HepG2 (cell line): ENCODE measurements at regions not wholly inside any gene's neighbourhood (a gene's known extent, or its start where the extent isn't known, plus 50 kb on each side); places are given as distances from the start of the nearest gene placed in this dataset.

Source experiments
- ATAC-seq: fragments of 200-7000 bp; cut with Tn5 transposase; 3 replicates; pipeline ENCODE4 v1.9.1; 2020; ENCODE audit warnings: mild to moderate bottlenecking, moderate library complexity
- BruUV-seq: library from RNA; stranded (reverse); fragments of 400-500 nt; replicated peaks from 2 replicates; lab custom pipeline; 2021; lab: Mats Ljungman, UMichigan
- CTCF ChIA-PET: fragments of 300-600 bp; formaldehyde crosslinking; extraction: SDS; loops from one replicate; lab custom pipeline; 2021; ENCODE audit warnings: low total read pairs, inconsistent platforms, low intra/inter-chr PET ratio; lab: Yijun Ruan, JAX
- POLR2A ChIA-PET: fragments of 350-600 bp; sonication (Branson Sonifier 250); formaldehyde crosslinking; loops from one replicate; lab custom pipeline; 2020; ENCODE audit warnings: antibody characterized with exemption, inconsistent platforms; lab: Yijun Ruan, JAX
- DNase-seq: peaks from one replicate; pipeline ENCODE4 v3.0.0-alpha.2; 2015; ENCODE audit warnings: low spot score
- FAIRE-seq: peaks from 3 replicates; lab custom pipeline; 2011; peaks lifted over from hg19 to GRCh38; lab: Jason Lieb, UNC
- H2AFZ ChIP-seq: one replicate; pipeline ENCODE4 v1.6.1; 2011; ENCODE audit warnings: low read length, inconsistent platforms
- H3K27ac ChIP-seq: fragments of 300-600 bp; 3 replicates; pipeline ENCODE4 v1.8.0; 2011; ENCODE audit warnings: mixed run types, mild to moderate bottlenecking, mixed read lengths, low read length, inconsistent platforms; ENCODE audit not compliant: insufficient read depth; ENCODE audit errors: extremely low read length
- H3K27me3 ChIP-seq, 2 experiments: fragments of 200-600 bp in 1 of 2; 2 replicates in 1 of 2; 3 replicates in 1 of 2; pipeline versions ENCODE4 v1.6.0 to v1.8.0; 2011; ENCODE audit warnings: low read length in 2 of 2, mild to moderate bottlenecking in 2 of 2, moderate library complexity in 2 of 2, inconsistent platforms in 1 of 2; ENCODE audit not compliant: insufficient read depth in 2 of 2, control insufficient read depth in 1 of 2
- H3K36me3 ChIP-seq, 2 experiments: fragments of 200-600 bp in 1 of 2; replicated peaks in 1 of 2; 2 replicates in 1 of 2; 3 replicates in 1 of 2; pipeline versions ENCODE4 v1.5.1 to v1.8.0; 2011; ENCODE audit warnings: low read length in 2 of 2, inconsistent platforms in 1 of 2; ENCODE audit not compliant: insufficient read depth in 2 of 2, control insufficient read depth in 1 of 2
- H3K4me1 ChIP-seq: 2 replicates; pipeline ENCODE4 v1.5.1; 2012; ENCODE audit warnings: low read length, inconsistent platforms; ENCODE audit not compliant: insufficient read depth
- H3K4me2 ChIP-seq: 2 replicates; pipeline ENCODE4 v1.6.0; 2011; ENCODE audit warnings: low read depth, low read length, inconsistent platforms
- H3K4me3 ChIP-seq, 3 experiments: fragments of 200-600 bp in 1 of 3; sonication (generic), shearing (Covaris generic) in 1 of 3; replicated peaks in 1 of 3; 2 replicates each; pipeline ENCODE4 v1.5.1; 2011 to 2016; ENCODE audit warnings: low read length in 3 of 3, inconsistent platforms in 2 of 3, low read depth in 2 of 3, mild to moderate bottlenecking in 2 of 3, control low read depth in 1 of 3, mixed read lengths in 1 of 3; ENCODE audit not compliant: insufficient read depth in 1 of 3
- H3K79me2 ChIP-seq: one replicate; pipeline ENCODE4 v1.6.1; 2011; ENCODE audit warnings: low read length, inconsistent platforms; ENCODE audit not compliant: insufficient read depth
- H3K9ac ChIP-seq: 2 replicates; pipeline ENCODE4 v1.6.0; 2011; ENCODE audit warnings: mild to moderate bottlenecking, low read depth, low read length, inconsistent platforms; ENCODE audit not compliant: insufficient read depth
- H3K9me3 ChIP-seq: 2 replicates; pipeline ENCODE4 v1.5.1; 2012; ENCODE audit warnings: mild to moderate bottlenecking, low read length
- H4K20me1 ChIP-seq: 2 replicates; pipeline ENCODE4 v1.6.0; 2011; ENCODE audit warnings: inconsistent platforms, mild to moderate bottlenecking, low read length, moderate library complexity; ENCODE audit not compliant: insufficient read depth
- DMAP1 ChIP-seq: IDR thresholded peaks from 2 replicates; pipeline ENCODE4 v1.6.1; 2016
- ETV5 ChIP-seq: IDR thresholded peaks from 2 replicates; pipeline ENCODE4 v1.6.1; 2018; ENCODE audit warnings: missing biosample characterization, missing genetic modification reagents, inconsistent platforms, borderline replicate concordance
- HOXD1 ChIP-seq: sonication (generic); formaldehyde crosslinking; IDR thresholded peaks from 2 replicates; pipeline ENCODE4 v1.5.0; 2020; ENCODE audit warnings: missing genetic modification reagents
- ZFP37 ChIP-seq: sonication (generic); formaldehyde crosslinking; IDR thresholded peaks from 2 replicates; pipeline ENCODE4 v1.4.0; 2020; ENCODE audit warnings: missing genetic modification reagents, borderline replicate concordance
- ZNF296 ChIP-seq: sonication (generic); formaldehyde crosslinking; conservative IDR thresholded peaks from 2 replicates; pipeline ENCODE4 v1.5.0; 2020; ENCODE audit warnings: mild to moderate bottlenecking, missing genetic modification reagents
- ZNF343 ChIP-seq: sonication (generic); formaldehyde crosslinking; IDR thresholded peaks from 2 replicates; pipeline ENCODE4 v1.4.0; 2020; ENCODE audit warnings: mild to moderate bottlenecking, missing genetic modification reagents
- ZNF441 ChIP-seq: sonication (generic); formaldehyde crosslinking; IDR thresholded peaks from 2 replicates; pipeline ENCODE4 v1.7.0; 2021; ENCODE audit warnings: missing genetic modification reagents, borderline replicate concordance
- ZNF564 ChIP-seq: sonication (generic); formaldehyde crosslinking; IDR thresholded peaks from 2 replicates; pipeline ENCODE4 v1.8.1; 2023; ENCODE audit warnings: mild to moderate bottlenecking, missing genetic modification reagents
- ZZZ3 ChIP-seq: sonication (generic); formaldehyde crosslinking; IDR thresholded peaks from 2 replicates; pipeline ENCODE4 v1.4.0; 2020; ENCODE audit warnings: missing genetic modification reagents, mild to moderate bottlenecking, borderline replicate concordance
- WGBS: methylation state at CpG from one replicate; pipeline ENCODE4 v1.1.6; 2017; ENCODE audit warnings: low lambda C conversion rate; 5-methylcytosine and 5-hydroxymethylcytosine counted together
- in situ Hi-C: cut with HindIII; loops from 2 replicates; pipeline ENCODE4 v1.10.0; 2017; ENCODE audit warnings: low pct_unique_long_range_greater_than_20kb; ENCODE audit not compliant: extremely low pct_ligation_motif_present
- intact Hi-C: fragments of 100-400 bp; cut with micrococcal nuclease; formaldehyde crosslinking; loops from one replicate; pipeline ENCODE4 v1.10.0; 2022; ENCODE audit not compliant: unreplicated experiment
- TF ChIP-seq, protein P1 (sequence below): sonication (generic); formaldehyde crosslinking; IDR thresholded peaks from 2 replicates; pipeline ENCODE4 v1.4.0; 2020; ENCODE audit warnings: missing genetic modification reagents
- TF ChIP-seq, protein P2 (sequence below): IDR thresholded peaks from 2 replicates; pipeline ENCODE4 v1.4.0; 2020; ENCODE audit warnings: mild to moderate bottlenecking, missing genetic modification reagents
- TF ChIP-seq, protein P3 (sequence below): sonication (generic); formaldehyde crosslinking; IDR thresholded peaks from 2 replicates; pipeline ENCODE4 v1.8.0; 2022; ENCODE audit warnings: mild to moderate bottlenecking, missing genetic modification reagents, moderate library complexity
- TF ChIP-seq, protein P4 (sequence below): IDR thresholded peaks from 2 replicates; pipeline ENCODE4 v1.6.1; 2016; ENCODE audit warnings: missing compliant biosample characterization, missing genetic modification reagents, borderline replicate concordance
- TF ChIP-seq, protein P5 (sequence below): sonication (generic); formaldehyde crosslinking; IDR thresholded peaks from 2 replicates; pipeline ENCODE4 v1.5.0; 2020; ENCODE audit warnings: missing genetic modification reagents

DNA sequence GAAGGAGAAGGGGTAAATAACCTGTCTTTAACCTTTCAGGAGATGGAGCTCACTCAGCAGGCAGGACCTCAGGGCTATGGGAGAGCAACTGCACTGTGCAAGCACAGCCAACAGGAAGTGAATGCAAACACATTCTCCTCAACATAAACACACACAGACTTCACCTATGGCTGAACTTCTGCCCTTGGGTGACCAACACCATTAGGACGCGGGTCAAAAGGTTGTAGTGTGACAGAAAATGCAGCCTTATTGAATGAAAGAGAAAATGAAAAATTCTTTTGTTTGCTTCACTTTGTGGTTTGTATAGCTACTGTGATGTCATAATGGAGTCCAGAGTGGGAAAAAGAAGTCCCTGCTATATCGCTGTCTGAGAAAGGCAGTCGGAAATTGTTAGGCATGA is 323.0 kb downstream of the NDFIP2 start (continued):
- TF ChIP-seq, protein P1, sequence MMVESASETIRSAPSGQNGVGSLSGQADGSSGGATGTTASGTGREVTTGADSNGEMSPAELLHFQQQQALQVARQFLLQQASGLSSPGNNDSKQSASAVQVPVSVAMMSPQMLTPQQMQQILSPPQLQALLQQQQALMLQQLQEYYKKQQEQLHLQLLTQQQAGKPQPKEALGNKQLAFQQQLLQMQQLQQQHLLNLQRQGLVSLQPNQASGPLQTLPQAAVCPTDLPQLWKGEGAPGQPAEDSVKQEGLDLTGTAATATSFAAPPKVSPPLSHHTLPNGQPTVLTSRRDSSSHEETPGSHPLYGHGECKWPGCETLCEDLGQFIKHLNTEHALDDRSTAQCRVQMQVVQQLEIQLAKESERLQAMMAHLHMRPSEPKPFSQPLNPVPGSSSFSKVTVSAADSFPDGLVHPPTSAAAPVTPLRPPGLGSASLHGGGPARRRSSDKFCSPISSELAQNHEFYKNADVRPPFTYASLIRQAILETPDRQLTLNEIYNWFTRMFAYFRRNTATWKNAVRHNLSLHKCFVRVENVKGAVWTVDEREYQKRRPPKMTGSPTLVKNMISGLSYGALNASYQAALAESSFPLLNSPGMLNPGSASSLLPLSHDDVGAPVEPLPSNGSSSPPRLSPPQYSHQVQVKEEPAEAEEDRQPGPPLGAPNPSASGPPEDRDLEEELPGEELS (CRISPR knock-in tag) = 0 out of 2 replicates have a peak, but pooled peaks have one; percentile 12
- TF ChIP-seq, protein P2, sequence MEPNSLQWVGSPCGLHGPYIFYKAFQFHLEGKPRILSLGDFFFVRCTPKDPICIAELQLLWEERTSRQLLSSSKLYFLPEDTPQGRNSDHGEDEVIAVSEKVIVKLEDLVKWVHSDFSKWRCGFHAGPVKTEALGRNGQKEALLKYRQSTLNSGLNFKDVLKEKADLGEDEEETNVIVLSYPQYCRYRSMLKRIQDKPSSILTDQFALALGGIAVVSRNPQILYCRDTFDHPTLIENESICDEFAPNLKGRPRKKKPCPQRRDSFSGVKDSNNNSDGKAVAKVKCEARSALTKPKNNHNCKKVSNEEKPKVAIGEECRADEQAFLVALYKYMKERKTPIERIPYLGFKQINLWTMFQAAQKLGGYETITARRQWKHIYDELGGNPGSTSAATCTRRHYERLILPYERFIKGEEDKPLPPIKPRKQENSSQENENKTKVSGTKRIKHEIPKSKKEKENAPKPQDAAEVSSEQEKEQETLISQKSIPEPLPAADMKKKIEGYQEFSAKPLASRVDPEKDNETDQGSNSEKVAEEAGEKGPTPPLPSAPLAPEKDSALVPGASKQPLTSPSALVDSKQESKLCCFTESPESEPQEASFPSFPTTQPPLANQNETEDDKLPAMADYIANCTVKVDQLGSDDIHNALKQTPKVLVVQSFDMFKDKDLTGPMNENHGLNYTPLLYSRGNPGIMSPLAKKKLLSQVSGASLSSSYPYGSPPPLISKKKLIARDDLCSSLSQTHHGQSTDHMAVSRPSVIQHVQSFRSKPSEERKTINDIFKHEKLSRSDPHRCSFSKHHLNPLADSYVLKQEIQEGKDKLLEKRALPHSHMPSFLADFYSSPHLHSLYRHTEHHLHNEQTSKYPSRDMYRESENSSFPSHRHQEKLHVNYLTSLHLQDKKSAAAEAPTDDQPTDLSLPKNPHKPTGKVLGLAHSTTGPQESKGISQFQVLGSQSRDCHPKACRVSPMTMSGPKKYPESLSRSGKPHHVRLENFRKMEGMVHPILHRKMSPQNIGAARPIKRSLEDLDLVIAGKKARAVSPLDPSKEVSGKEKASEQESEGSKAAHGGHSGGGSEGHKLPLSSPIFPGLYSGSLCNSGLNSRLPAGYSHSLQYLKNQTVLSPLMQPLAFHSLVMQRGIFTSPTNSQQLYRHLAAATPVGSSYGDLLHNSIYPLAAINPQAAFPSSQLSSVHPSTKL (CRISPR knock-in tag) = peak; percentile 27; the same call in 1 of the 2 replicates

DNA sequence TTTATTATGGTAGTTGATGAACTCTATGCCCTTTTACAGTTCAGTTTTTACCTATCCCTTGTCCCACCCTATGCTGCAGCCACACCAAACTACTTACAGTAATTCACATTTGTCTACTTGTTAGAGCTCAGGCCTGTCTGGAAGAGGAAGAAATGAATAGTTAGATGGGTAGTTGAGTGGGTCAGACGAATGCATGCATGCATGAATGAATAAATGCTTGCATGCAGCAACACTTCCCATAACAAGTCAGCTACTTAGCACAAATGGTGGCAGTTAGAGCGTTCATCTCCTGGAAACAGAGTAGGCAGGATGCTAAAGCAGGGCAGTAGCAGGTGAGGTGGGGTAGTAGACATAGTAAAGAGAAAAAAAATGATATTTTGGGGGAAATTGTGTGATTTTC is 322.3 kb downstream of the NDFIP2 start:
- TF ChIP-seq ZNF564 (CRISPR knock-in tag) = no peak
- TF ChIP-seq, protein P3, sequence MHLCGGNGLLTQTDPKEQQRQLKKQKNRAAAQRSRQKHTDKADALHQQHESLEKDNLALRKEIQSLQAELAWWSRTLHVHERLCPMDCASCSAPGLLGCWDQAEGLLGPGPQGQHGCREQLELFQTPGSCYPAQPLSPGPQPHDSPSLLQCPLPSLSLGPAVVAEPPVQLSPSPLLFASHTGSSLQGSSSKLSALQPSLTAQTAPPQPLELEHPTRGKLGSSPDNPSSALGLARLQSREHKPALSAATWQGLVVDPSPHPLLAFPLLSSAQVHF (CRISPR knock-in tag) = no peak
- no peak for TF ChIP-seq HOXD1
- TF ChIP-seq ZNF343 = no peak
- no peak for TF ChIP-seq DMAP1
- no peak for TF ChIP-seq ZFP37 (CRISPR knock-in tag)
- TF ChIP-seq ZNF296 (CRISPR knock-in tag) = no peak
- no peak for TF ChIP-seq ZZZ3 (CRISPR knock-in tag)
- TF ChIP-seq, protein P4, sequence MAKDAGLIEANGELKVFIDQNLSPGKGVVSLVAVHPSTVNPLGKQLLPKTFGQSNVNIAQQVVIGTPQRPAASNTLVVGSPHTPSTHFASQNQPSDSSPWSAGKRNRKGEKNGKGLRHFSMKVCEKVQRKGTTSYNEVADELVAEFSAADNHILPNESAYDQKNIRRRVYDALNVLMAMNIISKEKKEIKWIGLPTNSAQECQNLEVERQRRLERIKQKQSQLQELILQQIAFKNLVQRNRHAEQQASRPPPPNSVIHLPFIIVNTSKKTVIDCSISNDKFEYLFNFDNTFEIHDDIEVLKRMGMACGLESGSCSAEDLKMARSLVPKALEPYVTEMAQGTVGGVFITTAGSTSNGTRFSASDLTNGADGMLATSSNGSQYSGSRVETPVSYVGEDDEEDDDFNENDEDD (CRISPR knock-in tag) = no peak
- no peak for TF ChIP-seq ETV5 (CRISPR knock-in tag)
- TF ChIP-seq, protein P5, sequence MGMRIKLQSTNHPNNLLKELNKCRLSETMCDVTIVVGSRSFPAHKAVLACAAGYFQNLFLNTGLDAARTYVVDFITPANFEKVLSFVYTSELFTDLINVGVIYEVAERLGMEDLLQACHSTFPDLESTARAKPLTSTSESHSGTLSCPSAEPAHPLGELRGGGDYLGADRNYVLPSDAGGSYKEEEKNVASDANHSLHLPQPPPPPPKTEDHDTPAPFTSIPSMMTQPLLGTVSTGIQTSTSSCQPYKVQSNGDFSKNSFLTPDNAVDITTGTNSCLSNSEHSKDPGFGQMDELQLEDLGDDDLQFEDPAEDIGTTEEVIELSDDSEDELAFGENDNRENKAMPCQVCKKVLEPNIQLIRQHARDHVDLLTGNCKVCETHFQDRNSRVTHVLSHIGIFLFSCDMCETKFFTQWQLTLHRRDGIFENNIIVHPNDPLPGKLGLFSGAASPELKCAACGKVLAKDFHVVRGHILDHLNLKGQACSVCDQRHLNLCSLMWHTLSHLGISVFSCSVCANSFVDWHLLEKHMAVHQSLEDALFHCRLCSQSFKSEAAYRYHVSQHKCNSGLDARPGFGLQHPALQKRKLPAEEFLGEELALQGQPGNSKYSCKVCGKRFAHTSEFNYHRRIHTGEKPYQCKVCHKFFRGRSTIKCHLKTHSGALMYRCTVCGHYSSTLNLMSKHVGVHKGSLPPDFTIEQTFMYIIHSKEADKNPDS (CRISPR knock-in tag) = no peak
- no peak for TF ChIP-seq ZNF441 (CRISPR knock-in tag)
- H3K27me3 ChIP-seq = no peaks in the 10 kb centered on the region
- in situ Hi-C loops (no loop called here), intact Hi-C loops (no loop called here)
- no peak for FAIRE-seq
- DNase-seq = no peak
- H3K79me2 ChIP-seq = no peaks in the 10 kb centered on the region
- ATAC-seq = no peak
- BruUV-seq = no TSS peak
- no peak overlapping the region for H2AFZ ChIP-seq
- H3K9ac ChIP-seq = no peak overlapping the region
- H3K4me2 ChIP-seq = no peak overlapping the region
- no peaks in the 10 kb centered on the region; the same call in 1 of the 2 replicates for H3K4me1 ChIP-seq
- ChIA-PET POLR2A (no interaction called here), CTCF (no interaction called here)
- 0% methylated on average over 2 of the region's 2 CpGs for WGBS
- no peaks in the 10 kb centered on the region for H3K36me3 ChIP-seq
- H3K4me3 ChIP-seq = no peak overlapping the region
- H3K9me3 ChIP-seq = no peaks in the 10 kb centered on the region
- no peaks in the 10 kb centered on the region for H4K20me1 ChIP-seq
- H3K27ac ChIP-seq = no peak overlapping the region
